Gastrocnemius medialis (tissue), 4 donors: ENCODE measurements at regions not wholly inside any gene's neighbourhood (a gene's known extent, or its start where the extent isn't known, plus 50 kb on each side); places are given as distances from the start of the nearest gene placed in this dataset.
"Not testable (repeated sequence)": the region's sequence is repeated elsewhere in the genome, so short reads cannot be mapped to it uniquely, and the experiment has no call there.

Experiments
- ATAC-seq, 2 donors: fragments of 150-250 bp; one replicate each; pipeline ENCODE4 v1.9.1; 2016
- DNase-seq, 2 donors: peaks; one replicate each; pipeline ENCODE4 v3.0.0-alpha.2; 2019
- H3K27ac ChIP-seq, 4 donors: fragments of 200-600 bp; sonication (generic); 1 replicate in 1 of 4; 2 replicates in 3 of 4; pipeline ENCODE4 v1.5.1; 2016 to 2018; ENCODE audit warnings: mild to moderate bottlenecking in 2 of 4, moderate library complexity in 1 of 4
- H3K27me3 ChIP-seq, 3 donors: fragments of 200-600 bp; sonication (generic) in 2 of 3; 1 replicate in 1 of 3; 2 replicates in 2 of 3; pipeline versions ENCODE4 v1.5.1 to v1.6.0; 2016 to 2019; ENCODE audit warnings: mild to moderate bottlenecking in 1 of 3, moderate library complexity in 1 of 3
- H3K36me3 ChIP-seq, 2 donors: fragments of 200-600 bp; sonication (generic) in 1 of 2; one replicate each; pipeline ENCODE4 v1.5.1; 2017 to 2018
- H3K4me1 ChIP-seq, 2 donors: fragments of 200-600 bp; sonication (generic) in 1 of 2; one replicate each; pipeline ENCODE4 v1.5.1; 2016 to 2017; ENCODE audit warnings: mild to moderate bottlenecking in 2 of 2
- H3K4me3 ChIP-seq, 4 donors: fragments of 200-600 bp; sonication (generic) in 3 of 4; 1 replicate in 1 of 4; 2 replicates in 3 of 4; pipeline ENCODE4 v1.5.1; 2016 to 2019; ENCODE audit warnings: mild to moderate bottlenecking in 2 of 4
- H3K9me3 ChIP-seq, 3 donors: fragments of 200-600 bp; sonication (generic) in 2 of 3; 1 replicate in 1 of 3; 2 replicates in 2 of 3; pipeline ENCODE4 v1.5.1; 2016 to 2019
- CTCF ChIP-seq, 5 experiments: fragments of 450-650 bp in 3 of 5; fragments of 200-600 bp in 2 of 5; sonication (generic) in 2 of 5; IDR thresholded peaks in 4 of 5; conservative IDR thresholded peaks in 1 of 5; 1 replicate in 4 of 5; 2 replicates in 1 of 5; pipeline ENCODE4 v1.5.1; 2016 to 2019; ENCODE audit warnings: antibody characterized with exemption in 5 of 5, mild to moderate bottlenecking in 3 of 5, moderate library complexity in 3 of 5
- POLR2A ChIP-seq, 2 donors: fragments of 450-650 bp; IDR thresholded peaks; one replicate each; pipeline ENCODE4 v1.6.1; 2017; ENCODE audit warnings: antibody characterized with exemption in 2 of 2, mild to moderate bottlenecking in 2 of 2, moderate library complexity in 2 of 2
- in situ Hi-C, 4 donors: fragments of 200-750 bp; cut with MboI; loops; one replicate each; pipeline versions ENCODE4 v1.15.0 to v1.8.0; 2017; ENCODE audit warnings: low sequenced_read_pairs in 4 of 4
- intact Hi-C: fragments of 100-400 bp; cut with DNase I; formaldehyde crosslinking; loops from one replicate; pipeline ENCODE4 v1.15.1; 2023; ENCODE audit warnings: low total_unique reads

GRCh38 chr18:10252952-10253705, 201.3 kb upstream of the APCDD1 start:
- TF ChIP-seq CTCF (IDR thresholded peaks at IDR 0.05 in 4 of 5, conservative IDR thresholded peaks at IDR 0.05 in 1 of 5) (no peak), POLR2A (IDR thresholded peaks at IDR 0.05) (no peak)
- intact Hi-C loops (no loop called here), in situ Hi-C loops (loop anchor here in 1 of 4 donors (25.0 kb wide), 1 partner anchor 91 kb away; no protein-coding TSS in a partner anchor)
- Histone ChIP-seq H3K27me3 (no peaks in the 10 kb centered on the region), H3K4me3 (no peak overlapping the region), H3K36me3 (no peaks in the 10 kb centered on the region), H3K9me3 (no peaks in the 10 kb centered on the region), H3K27ac (no peak overlapping the region), H3K4me1 (no peaks in the 10 kb centered on the region)
- ATAC-seq (no peak), DNase-seq (no peak)

DNA sequence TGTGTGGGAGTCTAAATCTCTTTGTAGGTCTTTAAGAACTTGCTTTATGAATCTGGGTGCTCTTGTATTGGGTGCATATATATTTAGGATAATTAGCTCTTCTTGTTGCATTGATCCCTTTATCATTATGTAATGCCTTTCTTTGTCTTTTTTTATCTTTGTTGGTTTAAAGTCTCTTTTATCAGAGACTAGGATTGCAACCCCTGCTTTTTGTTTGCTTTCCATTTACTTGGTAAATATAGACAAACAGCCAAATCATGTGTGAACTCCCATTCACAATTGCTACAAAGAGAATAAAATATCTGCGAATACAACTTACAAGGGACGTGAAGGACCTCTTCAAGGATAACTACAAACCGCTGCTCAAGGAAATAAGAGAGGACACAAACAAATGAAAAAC, 198.2 kb upstream of the APCDD1 start:
- DNase-seq, ATAC-seq, intact Hi-C loops, H3K27ac ChIP-seq, H3K36me3 ChIP-seq, H3K9me3 ChIP-seq, H3K4me3 ChIP-seq, H3K4me1 ChIP-seq, H3K27me3 ChIP-seq: not testable (repeated sequence)
- in situ Hi-C loops = loop anchor here in 1 of 4 donors (25.0 kb wide), 1 partner anchor 94 kb away; no protein-coding TSS in a partner anchor

GRCh38 chr18:10258836-10259474, 195.5 kb upstream of the APCDD1 start:
- no peak for TF ChIP-seq CTCF (IDR thresholded peaks at IDR 0.05 in 4 of 5, conservative IDR thresholded peaks at IDR 0.05 in 1 of 5)
- H3K27ac ChIP-seq = no peak overlapping the region

DNA sequence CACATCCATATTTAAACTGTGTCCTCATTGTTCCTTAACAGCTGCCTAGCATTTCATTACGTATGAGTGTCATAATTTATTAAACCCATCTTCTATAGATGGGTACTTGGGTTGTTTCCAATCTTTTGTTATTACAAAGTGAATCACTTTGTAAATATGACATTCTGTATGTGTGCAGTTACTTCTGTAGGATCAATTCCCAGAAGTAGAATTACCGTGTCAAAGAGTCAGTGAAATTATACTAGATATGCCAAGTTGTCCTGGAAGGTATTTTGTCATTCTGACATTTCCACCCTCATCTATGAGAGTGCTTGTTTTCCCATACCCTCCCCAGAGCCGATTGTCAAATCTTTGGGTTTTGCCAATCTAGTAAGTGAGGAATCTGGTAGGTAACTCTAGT, 194.5 kb upstream of the APCDD1 start:
- DNase-seq = no peak
- no peaks in the 10 kb centered on the region for H3K9me3 ChIP-seq
- no peaks in the 10 kb centered on the region for H3K27me3 ChIP-seq
- no peak for ATAC-seq
- TF ChIP-seq CTCF (IDR thresholded peaks at IDR 0.05 in 4 of 5, conservative IDR thresholded peaks at IDR 0.05 in 1 of 5) (no peak), POLR2A (IDR thresholded peaks at IDR 0.05) (no peak)
- in situ Hi-C loops (loop anchor here in 1 of 4 donors (25.0 kb wide), 1 partner anchor 98 kb away; no protein-coding TSS in a partner anchor), intact Hi-C loops (no loop called here)
- H3K27ac ChIP-seq = no peak overlapping the region
- no peak overlapping the region for H3K4me3 ChIP-seq
- H3K36me3 ChIP-seq = no peaks in the 10 kb centered on the region
- no peaks in the 10 kb centered on the region for H3K4me1 ChIP-seq

More at GRCh38 chr18:10258836-10259474, 195.5 kb upstream of the APCDD1 start:
- Histone ChIP-seq H3K36me3 (no peaks in the 10 kb centered on the region), H3K4me3 (no peak overlapping the region), H3K9me3 (no peaks in the 10 kb centered on the region), H3K27me3 (no peaks in the 10 kb centered on the region), H3K4me1 (no peaks in the 10 kb centered on the region)
- ATAC-seq = no peak
- in situ Hi-C loops = loop anchor here in 1 of 4 donors (25.0 kb wide), 1 partner anchor 97 kb away; no protein-coding TSS in a partner anchor
- intact Hi-C loops = no loop called here
- DNase-seq = no peak
